Panc1 (cell line): ENCODE measurements at regions not wholly inside any gene's neighbourhood (a gene's known extent, or its start where the extent isn't known, plus 50 kb on each side); places are given as distances from the start of the nearest gene placed in this dataset.

Experiments
- ATAC-seq: fragments of 200-7000 bp; cut with Tn5 transposase; 2 replicates; pipeline ENCODE4 v1.9.1; 2020; ENCODE audit warnings: mild to moderate bottlenecking, moderate library complexity
- BruUV-seq: library from RNA; stranded (reverse); fragments of 400-500 nt; replicated peaks from 2 replicates; lab custom pipeline; 2021; lab: Mats Ljungman, UMichigan
- CTCF ChIA-PET: fragments of 300-600 bp; sonication (Branson Sonifier 250); formaldehyde crosslinking; loops from one replicate; lab custom pipeline; 2022; ENCODE audit warnings: antibody characterized with exemption; lab: Charles Lee
- POLR2A ChIA-PET: fragments of 300-600 bp; sonication (Branson Sonifier 250); formaldehyde crosslinking; loops from one replicate; lab custom pipeline; 2022; ENCODE audit warnings: antibody characterized with exemption; lab: Charles Lee
- DNase-seq: peaks from one replicate; pipeline ENCODE4 v3.0.0-alpha.2; 2010; ENCODE audit warnings: low read depth, low spot score
- H3K27ac ChIP-seq: 2 replicates; pipeline ENCODE4 v1.5.1; 2011; ENCODE audit warnings: mild to moderate bottlenecking, low read length, inconsistent platforms
- H3K27me3 ChIP-seq: fragments of 200-500 bp; sonication (Bioruptor generic); 2 replicates; pipeline ENCODE4 v1.6.0; 2014; ENCODE audit warnings: low read length, inconsistent platforms; ENCODE audit not compliant: control insufficient read depth, insufficient read depth
- H3K36me3 ChIP-seq: fragments of 200-500 bp; sonication (Bioruptor generic); 2 replicates; pipeline ENCODE4 v1.5.1; 2014; ENCODE audit warnings: inconsistent platforms, mild to moderate bottlenecking, low read length, moderate library complexity; ENCODE audit not compliant: control insufficient read depth, insufficient read depth
- H3K4me1 ChIP-seq: 2 replicates; pipeline ENCODE4 v1.5.1; 2011; ENCODE audit warnings: inconsistent platforms, mild to moderate bottlenecking, low read length, moderate library complexity; ENCODE audit not compliant: control insufficient read depth, insufficient read depth
- H3K4me3 ChIP-seq, 2 experiments: 2 replicates each; pipeline ENCODE4 v1.5.1; 2011 to 2012; ENCODE audit warnings: low read depth in 2 of 2, low read length in 2 of 2, mild to moderate bottlenecking in 2 of 2, inconsistent platforms in 1 of 2, moderate library complexity in 1 of 2
- H3K9me3 ChIP-seq: fragments of 200-500 bp; sonication (Bioruptor generic); 2 replicates; pipeline ENCODE4 v1.5.1; 2014; ENCODE audit warnings: low read depth, mild to moderate bottlenecking, inconsistent platforms, low read length, moderate library complexity; ENCODE audit not compliant: control insufficient read depth, insufficient read depth
- POLR2AphosphoS5 ChIP-seq: IDR thresholded peaks from 2 replicates; pipeline ENCODE4 v1.6.1; 2012; ENCODE audit warnings: mild to moderate bottlenecking, low read depth, low read length, moderate library complexity
- SIN3A ChIP-seq: IDR thresholded peaks from 2 replicates; pipeline ENCODE4 v1.6.1; 2012; ENCODE audit warnings: low read depth, mild to moderate bottlenecking, low read length, moderate library complexity, borderline replicate concordance; ENCODE audit not compliant: insufficient read depth
- TCF7L2 ChIP-seq: IDR thresholded peaks from 2 replicates; pipeline ENCODE4 v1.6.1; 2011; ENCODE audit warnings: mild to moderate bottlenecking, low read depth, low read length, inconsistent platforms
- in situ Hi-C: cut with HindIII; loops from 2 replicates; pipeline ENCODE4 v1.10.0; 2016; ENCODE audit warnings: low sequenced_read_pairs, low pct_unique_long_range_greater_than_20kb
- intact Hi-C: fragments of 100-400 bp; cut with micrococcal nuclease; formaldehyde crosslinking; loops from one replicate; pipeline ENCODE4 v1.10.0; 2022; ENCODE audit not compliant: unreplicated experiment
- TF ChIP-seq, protein P1 (sequence below): fragments of 450-650 bp; IDR thresholded peaks from 2 replicates; pipeline ENCODE4 v1.5.1; 2017; ENCODE audit warnings: mild to moderate bottlenecking
- TF ChIP-seq, protein P2 (sequence below), 2 experiments: IDR thresholded peaks; 2 replicates each; pipeline ENCODE4 v1.6.1; 2011 to 2012; ENCODE audit warnings: low read depth in 2 of 2, control low read depth in 1 of 2, low read length in 1 of 2, mild to moderate bottlenecking in 1 of 2, moderate library complexity in 1 of 2; ENCODE audit not compliant: insufficient read depth in 1 of 2

DNA sequence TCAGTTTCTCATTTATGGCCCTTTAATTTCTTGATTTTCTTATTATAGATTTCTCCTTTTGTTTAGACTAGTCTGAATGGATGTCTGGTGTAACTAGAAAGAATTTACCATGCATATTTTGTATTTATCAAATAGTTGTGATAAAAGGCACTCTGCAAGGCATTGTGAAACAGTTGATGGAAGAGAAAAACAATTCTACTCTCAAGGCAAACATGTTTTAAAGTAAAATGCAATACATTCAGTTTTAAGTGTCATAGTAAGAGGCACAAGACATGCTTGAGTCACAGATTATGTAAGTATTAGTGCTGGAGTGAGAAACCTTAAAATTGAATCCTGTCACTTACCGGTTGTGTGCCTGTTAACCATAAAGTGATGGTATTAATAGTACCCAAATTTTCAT, 283.3 kb upstream of the DKK2 start:
- peaks cover 2% of the 10 kb centered on the region; the same call in 1 of the 2 replicates for H3K9me3 ChIP-seq
- no peak overlapping the region for H3K27ac ChIP-seq
- in situ Hi-C loops (no loop called here), intact Hi-C loops (no loop called here)
- ATAC-seq (no peak), DNase-seq (no peak)
- BruUV-seq: no TSS peak
- no peaks in the 10 kb centered on the region for H3K4me1 ChIP-seq
- TF ChIP-seq POLR2AphosphoS5 (no peak), TCF7L2 (no peak), SIN3A (no peak)
- TF ChIP-seq, protein P1, sequence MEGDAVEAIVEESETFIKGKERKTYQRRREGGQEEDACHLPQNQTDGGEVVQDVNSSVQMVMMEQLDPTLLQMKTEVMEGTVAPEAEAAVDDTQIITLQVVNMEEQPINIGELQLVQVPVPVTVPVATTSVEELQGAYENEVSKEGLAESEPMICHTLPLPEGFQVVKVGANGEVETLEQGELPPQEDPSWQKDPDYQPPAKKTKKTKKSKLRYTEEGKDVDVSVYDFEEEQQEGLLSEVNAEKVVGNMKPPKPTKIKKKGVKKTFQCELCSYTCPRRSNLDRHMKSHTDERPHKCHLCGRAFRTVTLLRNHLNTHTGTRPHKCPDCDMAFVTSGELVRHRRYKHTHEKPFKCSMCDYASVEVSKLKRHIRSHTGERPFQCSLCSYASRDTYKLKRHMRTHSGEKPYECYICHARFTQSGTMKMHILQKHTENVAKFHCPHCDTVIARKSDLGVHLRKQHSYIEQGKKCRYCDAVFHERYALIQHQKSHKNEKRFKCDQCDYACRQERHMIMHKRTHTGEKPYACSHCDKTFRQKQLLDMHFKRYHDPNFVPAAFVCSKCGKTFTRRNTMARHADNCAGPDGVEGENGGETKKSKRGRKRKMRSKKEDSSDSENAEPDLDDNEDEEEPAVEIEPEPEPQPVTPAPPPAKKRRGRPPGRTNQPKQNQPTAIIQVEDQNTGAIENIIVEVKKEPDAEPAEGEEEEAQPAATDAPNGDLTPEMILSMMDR: no peak
- TF ChIP-seq, protein P2, sequence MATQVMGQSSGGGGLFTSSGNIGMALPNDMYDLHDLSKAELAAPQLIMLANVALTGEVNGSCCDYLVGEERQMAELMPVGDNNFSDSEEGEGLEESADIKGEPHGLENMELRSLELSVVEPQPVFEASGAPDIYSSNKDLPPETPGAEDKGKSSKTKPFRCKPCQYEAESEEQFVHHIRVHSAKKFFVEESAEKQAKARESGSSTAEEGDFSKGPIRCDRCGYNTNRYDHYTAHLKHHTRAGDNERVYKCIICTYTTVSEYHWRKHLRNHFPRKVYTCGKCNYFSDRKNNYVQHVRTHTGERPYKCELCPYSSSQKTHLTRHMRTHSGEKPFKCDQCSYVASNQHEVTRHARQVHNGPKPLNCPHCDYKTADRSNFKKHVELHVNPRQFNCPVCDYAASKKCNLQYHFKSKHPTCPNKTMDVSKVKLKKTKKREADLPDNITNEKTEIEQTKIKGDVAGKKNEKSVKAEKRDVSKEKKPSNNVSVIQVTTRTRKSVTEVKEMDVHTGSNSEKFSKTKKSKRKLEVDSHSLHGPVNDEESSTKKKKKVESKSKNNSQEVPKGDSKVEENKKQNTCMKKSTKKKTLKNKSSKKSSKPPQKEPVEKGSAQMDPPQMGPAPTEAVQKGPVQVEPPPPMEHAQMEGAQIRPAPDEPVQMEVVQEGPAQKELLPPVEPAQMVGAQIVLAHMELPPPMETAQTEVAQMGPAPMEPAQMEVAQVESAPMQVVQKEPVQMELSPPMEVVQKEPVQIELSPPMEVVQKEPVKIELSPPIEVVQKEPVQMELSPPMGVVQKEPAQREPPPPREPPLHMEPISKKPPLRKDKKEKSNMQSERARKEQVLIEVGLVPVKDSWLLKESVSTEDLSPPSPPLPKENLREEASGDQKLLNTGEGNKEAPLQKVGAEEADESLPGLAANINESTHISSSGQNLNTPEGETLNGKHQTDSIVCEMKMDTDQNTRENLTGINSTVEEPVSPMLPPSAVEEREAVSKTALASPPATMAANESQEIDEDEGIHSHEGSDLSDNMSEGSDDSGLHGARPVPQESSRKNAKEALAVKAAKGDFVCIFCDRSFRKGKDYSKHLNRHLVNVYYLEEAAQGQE (IDR thresholded peaks at IDR 0.05; ENCODE audit: insufficient read depth in 1 of 2, low read depth in 2 of 2, low read length in 1 of 2): no peak
- no peaks in the 10 kb centered on the region for H3K27me3 ChIP-seq
- no peaks in the 10 kb centered on the region for H3K36me3 ChIP-seq
- ChIA-PET POLR2A (no interaction called here), CTCF (no interaction called here)
- H3K4me3 ChIP-seq: no peak overlapping the region

DNA sequence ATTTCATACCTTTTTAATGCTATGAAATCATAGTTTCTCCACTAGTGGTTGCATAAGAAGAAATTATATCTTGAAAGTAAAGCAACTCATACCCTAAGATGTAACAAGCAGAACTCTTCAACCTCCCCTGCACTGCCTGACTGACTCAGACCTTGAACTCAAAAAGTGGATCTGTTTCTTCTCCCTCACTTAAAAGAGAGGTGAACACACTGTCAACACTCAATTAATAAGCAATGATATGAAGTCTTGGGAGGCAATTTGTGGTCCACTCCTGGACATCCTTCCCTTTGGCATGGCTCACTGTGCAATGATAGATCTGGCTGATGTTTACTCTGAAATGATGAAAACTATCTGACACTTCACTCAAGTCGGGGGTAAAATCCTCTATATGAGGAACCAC, 282.0 kb upstream of the DKK2 start:
- intact Hi-C loops (no loop called here), in situ Hi-C loops (no loop called here)
- H3K27me3 ChIP-seq: no peaks in the 10 kb centered on the region
- DNase-seq (no peak), ATAC-seq (no peak)
- ChIA-PET POLR2A (no interaction called here), CTCF (no interaction called here)
- no peak overlapping the region for H3K4me3 ChIP-seq
- H3K4me1 ChIP-seq: no peaks in the 10 kb centered on the region
- no TSS peak for BruUV-seq
- peaks cover 2% of the 10 kb centered on the region; the same call in 1 of the 2 replicates for H3K9me3 ChIP-seq
- no peak overlapping the region for H3K27ac ChIP-seq
- TF ChIP-seq TCF7L2: no peak
- TF ChIP-seq, protein P1: no peak
- no peak for TF ChIP-seq SIN3A
- H3K36me3 ChIP-seq: no peaks in the 10 kb centered on the region
